Uterus (tissue), 2 donors: ENCODE measurements at regions not wholly inside any gene's neighbourhood (a gene's known extent, or its start where the extent isn't known, plus 50 kb on each side); places are given as distances from the start of the nearest gene placed in this dataset.

Source experiments
- CTCF ChIP-seq, 4 experiments: fragments of 200-600 bp in 2 of 4; fragments of 450-650 bp in 2 of 4; sonication (generic) in 2 of 4; IDR thresholded peaks; one replicate each; pipeline ENCODE4 v1.5.1; 2016 to 2019; ENCODE audit warnings: antibody characterized with exemption in 4 of 4, mild to moderate bottlenecking in 2 of 4, moderate library complexity in 1 of 4
- POLR2A ChIP-seq, 2 donors: fragments of 450-650 bp; IDR thresholded peaks; one replicate each; pipeline ENCODE4 v1.6.1; 2016; ENCODE audit warnings: antibody characterized with exemption in 2 of 2, mild to moderate bottlenecking in 1 of 2, moderate library complexity in 1 of 2

- no peak for TF ChIP-seq CTCF (IDR thresholded peaks at IDR 0.05)
- no peak for TF ChIP-seq POLR2A (IDR thresholded peaks at IDR 0.05)
Observed at GRCh38 chr16:86383488-86384262, 126.7 kb upstream of the FOXF1 start.
